SH-SY5Y (cell line): ENCODE measurements at regions not wholly inside any gene's neighbourhood (a gene's known extent, or its start where the extent isn't known, plus 50 kb on each side); places are given as distances from the start of the nearest gene placed in this dataset.

ENCODE experiments used
- GATA2 ChIP-seq: IDR thresholded peaks from 2 replicates; pipeline ENCODE4 v1.6.1; 2011; ENCODE audit warnings: mild to moderate bottlenecking, low read depth, low read length
- GATA3 ChIP-seq: IDR thresholded peaks from 2 replicates; pipeline ENCODE4 v1.6.1; 2011; ENCODE audit warnings: low read depth, mild to moderate bottlenecking, low read length, moderate library complexity

DNA sequence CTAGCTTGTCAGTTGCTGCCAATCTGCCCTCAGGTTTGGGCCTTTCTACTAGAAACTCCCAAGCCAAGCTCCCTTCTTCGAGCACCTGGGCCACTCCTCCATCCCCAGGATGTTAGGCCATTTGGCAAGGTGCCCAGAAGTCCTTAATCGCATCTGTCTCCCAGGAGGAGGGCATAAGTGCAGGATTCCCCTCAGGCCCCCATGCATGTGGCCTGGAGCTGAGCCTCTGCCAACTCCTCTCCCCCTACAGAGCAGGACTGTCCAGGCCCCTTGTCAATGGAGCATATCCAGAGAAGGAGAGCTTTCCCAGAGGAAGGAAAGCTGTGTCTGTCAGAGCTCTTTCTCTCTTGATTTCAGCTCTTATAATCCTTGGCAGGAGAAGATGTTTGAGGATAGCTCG, 182.6 kb upstream of the ROPN1 start:
- TF ChIP-seq GATA2 (peak; percentile 52), GATA3 (no peak)

DNA sequence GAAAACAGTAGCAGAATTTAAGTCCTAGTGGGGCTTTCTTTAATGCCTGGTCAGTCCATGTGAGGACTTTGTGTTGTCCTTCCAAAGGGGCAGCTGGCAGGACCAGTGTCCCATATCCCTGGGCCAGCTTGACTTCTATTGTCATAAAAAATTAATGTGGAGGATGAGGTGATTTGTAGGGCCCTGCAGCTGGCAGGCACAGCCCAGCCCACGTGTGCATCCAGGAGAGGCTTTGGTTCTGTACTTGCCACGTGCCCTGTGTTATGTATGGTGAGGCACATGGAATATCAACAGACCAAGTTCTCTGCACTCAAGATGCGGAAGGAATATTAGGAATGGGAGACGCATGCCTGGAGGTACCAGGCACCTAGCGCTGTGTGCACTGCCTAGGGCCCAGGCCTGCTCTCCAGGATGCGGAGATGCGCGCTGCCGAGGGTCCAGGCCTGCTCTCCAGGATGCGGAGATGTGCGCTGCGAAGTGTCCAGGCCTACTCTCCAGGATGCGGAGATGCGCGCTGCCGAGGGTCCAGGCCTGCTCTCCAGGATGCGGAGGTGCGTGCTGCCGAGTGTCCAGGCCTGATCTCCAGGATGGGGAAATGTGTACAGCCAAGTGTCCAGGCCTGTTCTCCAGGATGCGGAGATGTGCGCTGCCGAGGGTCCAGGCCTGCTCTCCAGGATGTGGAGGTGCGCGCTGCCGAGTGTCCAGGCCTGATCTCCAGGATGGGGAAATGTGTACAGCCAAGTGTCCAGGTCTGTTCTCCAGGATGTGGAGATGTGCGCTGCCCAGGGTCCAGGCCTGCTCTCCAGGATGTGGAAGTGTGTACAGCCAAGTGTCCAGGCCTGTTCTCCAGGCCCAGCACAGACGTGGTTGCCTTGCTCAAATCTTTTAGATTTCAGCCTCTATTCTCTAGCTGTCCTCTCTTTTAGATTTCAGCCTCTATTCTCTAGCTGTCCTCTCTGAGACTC, 183.3 kb upstream of the ROPN1 start:
- TF ChIP-seq GATA3, result no peak

DNA sequence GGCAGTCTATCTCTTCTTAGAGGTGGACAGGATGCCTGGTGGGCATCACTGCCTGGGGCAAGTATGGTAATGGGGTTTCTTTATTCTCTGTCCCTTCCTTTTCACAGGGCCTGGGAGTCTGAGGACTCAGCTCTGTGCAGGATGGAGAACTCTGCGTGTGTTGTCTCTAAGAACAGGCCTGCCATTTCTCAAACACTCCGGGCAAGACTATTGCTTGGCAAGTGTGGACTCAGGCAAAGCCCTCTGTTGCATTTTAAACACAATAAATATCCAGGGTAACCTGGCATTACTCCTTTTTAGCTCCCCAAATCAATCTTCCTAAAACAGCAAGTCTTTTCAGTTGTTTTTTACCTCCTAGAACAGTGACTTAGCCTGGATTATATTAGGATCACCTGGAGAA, 185.1 kb upstream of the ROPN1 start:
- no peak for TF ChIP-seq GATA2
- TF ChIP-seq GATA3, result no peak

DNA sequence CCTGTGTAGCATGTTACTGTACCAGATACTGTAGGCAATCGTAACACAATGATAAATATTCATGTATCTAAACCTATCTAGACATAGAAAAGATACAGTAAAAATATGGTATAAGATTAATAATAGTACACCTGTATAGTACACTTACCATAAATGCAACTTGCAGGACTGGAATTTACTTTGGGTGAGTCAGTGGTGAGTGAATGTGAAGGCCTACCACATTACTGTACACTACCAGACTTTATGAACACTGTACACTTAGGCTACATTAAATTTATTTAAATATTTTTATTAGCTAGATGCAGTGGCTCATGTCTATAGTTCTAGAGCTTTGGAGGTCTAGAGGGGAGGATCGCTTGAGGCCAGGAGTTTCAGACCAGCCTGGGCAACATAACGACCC, 186.6 kb upstream of the ROPN1 start:
- TF ChIP-seq GATA2 (no peak), GATA3 (no peak)

DNA sequence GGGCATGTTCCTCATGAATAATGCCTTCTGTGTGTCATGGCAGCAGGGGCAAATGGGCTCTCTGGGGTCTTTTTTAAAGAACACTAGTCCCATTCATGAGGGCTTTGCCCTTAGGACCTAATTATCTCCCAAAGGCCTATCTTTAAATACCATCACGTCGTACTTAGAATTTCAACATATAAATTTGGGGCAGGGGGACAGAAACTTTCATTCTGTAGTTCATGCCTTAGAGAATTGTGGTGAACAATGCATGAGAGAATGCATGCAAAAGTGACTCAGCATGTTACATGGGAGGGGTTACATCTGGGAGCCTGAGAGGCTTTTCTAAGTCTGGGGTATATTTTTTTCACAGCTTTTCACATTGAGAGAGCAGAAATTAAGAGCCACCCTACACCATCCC, 208.5 kb upstream of the ROPN1 start:
- no peak for TF ChIP-seq GATA3

DNA sequence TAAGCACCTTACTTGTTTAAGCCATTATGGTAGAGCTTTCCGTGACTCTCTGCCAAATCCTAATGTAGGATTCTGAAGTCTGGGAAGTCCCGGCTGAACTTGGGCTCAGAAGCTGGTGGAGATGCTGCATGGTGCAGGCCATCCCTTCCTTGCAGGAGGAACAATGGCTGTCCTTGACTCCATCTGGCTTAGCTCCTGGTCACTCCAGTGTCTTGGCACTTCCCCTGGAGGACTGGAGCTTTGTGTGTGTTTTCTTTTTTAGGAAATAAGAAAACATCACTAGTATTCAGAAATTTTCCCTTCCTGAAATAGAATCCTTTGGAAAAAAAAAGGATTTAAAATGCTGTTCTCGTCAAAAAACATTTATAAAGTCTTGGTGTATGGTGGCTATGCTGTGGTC, 209.3 kb upstream of the ROPN1 start:
- no peak for TF ChIP-seq GATA2
- TF ChIP-seq GATA3, result no peak

DNA sequence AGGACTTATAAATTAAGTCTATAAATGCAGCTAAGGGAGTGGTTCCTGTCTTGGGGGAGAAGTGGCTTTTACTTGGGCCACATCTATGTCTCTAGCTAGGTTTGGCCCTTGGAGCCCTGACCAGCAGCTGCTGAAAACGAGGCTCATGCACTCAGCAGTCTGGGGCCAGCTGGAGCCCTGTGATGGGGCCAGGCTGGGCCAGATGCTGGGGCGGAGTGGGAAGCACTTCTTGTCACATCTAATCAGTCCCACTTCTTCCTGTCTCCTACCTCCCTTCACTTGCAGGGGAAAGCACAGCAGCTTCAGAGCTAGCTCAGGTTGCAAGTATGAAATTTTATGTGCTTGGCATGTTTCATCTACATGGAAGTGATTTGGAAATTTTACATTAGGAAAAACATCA, 209.9 kb upstream of the ROPN1 start:
- TF ChIP-seq GATA2, result no peak
- no peak for TF ChIP-seq GATA3

DNA sequence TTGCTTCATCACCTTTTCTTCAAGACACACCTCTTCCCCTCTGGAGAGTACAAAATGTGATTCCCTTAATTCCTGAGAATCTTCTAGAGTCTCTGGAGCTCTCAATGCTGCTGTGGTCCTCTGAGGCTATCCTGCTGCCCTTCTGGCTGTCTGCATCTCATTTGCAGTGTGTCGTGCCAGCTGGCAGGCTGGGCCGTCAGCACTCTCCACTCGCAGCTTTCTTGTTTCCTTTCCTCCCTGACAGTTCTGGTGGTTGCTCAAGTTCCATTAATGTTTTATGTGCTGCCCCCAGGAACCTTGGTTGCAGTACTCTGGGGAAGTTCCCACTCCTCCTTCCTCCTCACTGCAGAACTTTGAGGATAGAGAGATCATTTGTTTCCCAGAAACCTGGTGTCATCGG, 210.8 kb upstream of the ROPN1 start:
- TF ChIP-seq GATA3, result no peak

DNA sequence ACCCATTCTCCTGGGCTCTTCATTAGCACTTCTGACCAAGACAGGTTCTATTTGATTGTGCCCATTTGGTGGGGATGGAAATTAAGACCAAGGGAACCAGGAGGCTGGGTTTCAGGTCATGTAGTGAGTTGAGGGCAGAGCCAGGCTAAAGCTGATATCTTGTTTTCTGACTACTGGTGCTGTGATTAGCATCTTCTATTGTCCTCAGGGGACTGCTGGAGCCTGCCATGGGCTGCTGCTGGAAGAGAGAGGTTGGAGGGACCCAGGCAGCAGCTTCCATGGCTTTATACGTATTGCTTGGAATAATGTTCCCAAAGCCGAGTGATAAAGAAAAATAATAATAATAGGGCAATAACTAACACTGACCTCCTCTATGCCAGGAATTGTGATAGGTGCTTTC, 211.4 kb upstream of the ROPN1 start:
- TF ChIP-seq GATA2 (peak; percentile 79), GATA3 (0 out of 2 replicates have a peak, but pooled peaks have one; percentile 33)

DNA sequence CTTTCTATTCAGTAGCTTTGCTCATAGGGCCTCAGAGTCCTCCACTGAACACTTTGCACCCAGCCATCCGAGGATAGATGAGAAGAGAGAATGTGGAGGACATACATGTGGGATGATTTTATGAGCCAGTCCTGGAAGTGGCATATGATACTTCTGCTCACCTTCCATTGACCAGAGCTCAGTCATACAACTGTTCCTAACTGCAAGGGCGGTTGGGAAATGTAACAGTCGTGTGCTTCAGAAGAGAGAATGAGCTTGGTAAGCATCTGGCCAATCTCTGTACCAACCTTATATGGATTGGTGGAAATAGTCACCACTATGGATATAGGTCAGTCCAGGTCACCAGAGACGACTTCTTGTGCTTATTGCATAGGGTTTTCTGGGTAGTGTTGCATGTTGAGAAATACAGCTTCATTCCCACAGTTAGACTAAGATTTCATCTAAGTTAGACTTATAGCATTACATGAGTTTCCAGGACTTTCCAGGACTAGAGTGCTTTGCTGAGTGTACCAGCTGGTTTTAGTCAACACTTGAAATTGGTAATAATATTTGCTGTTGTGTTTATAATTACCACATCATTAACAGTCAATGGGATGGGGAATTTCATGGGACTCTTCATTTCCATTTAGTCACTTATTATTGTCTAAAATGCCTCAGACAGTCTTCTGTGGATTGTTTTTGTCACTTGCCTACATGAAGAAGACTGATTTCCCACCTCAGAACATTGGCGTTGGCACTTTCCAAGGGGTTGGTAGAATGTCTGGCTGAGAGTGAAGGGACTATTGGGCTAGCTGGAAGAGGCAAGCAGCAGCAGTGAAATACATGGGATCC, 214.5 kb upstream of the ROPN1 start:
- no peak for TF ChIP-seq GATA2
- TF ChIP-seq GATA3, result no peak

DNA sequence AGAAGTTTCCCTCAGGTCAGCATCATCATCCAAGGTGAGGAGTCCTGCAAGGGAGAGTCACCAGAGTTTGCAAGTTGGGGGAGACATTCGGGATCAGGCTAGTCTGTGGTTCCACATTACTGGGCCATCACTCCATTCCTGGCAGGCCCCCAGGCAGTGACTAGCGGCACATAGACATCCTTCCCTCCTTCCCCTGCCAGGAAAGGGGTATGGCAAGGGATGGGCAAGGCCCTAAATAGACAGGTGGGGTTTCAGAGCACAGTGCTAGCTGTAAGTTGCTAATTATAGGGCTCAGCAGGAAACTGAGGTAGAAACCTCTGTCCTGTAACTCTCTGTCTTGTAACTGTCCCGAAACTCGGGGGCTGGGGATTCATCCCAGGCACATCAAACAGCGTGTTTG, 215.2 kb upstream of the ROPN1 start:
- TF ChIP-seq GATA3, result no peak
- TF ChIP-seq GATA2, result no peak

DNA sequence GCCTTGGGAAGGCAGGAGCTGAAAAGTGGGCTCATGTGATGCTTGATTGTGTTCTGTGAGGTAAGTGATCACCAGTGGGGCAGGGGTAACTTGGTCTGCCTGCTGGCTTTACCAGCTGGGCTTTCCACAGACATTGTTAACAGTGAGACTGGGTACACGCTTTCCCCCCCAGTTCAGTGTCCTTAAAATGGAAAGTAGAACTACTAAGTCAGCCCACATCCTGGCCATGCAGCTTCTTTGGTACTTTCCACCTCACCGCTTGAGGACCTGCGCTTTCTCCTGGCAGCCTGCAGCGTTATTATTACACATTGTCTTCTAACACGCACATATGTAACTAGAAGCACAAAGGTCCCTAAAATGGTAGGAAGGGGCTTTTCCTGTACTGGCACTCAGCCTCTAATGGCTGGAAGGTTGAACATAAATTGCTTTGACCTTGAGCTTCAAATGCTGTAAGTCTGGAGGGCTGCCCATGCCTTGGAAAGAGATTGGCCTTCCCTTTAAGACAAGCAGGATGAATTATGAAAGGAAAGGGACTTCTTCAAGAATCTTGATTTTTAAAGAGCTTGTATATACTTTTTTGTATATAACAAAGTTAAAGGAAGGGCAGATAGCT, 216.1 kb upstream of the ROPN1 start:
- TF ChIP-seq GATA2 (no peak), GATA3 (no peak)

DNA sequence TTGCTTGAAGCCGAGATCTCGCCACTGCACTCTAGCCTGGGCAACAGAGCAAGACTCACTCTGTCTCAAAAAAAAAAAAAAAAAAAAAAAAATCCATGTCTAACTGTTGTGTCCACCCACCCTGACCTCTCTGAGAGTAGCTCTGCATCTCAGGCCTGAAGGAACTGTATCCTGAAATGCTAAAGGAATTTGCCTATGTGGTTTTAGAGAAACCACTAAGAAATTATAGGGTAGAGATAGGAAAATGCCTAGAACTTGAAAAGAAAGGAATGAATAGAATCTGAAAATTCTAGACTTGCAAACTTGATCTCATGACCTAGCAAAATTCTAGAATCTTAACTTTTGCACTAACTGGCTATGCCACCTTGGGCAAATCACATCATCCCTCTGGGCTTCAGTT, 217.5 kb upstream of the ROPN1 start:
- TF ChIP-seq GATA2 (no peak), GATA3 (no peak)

DNA sequence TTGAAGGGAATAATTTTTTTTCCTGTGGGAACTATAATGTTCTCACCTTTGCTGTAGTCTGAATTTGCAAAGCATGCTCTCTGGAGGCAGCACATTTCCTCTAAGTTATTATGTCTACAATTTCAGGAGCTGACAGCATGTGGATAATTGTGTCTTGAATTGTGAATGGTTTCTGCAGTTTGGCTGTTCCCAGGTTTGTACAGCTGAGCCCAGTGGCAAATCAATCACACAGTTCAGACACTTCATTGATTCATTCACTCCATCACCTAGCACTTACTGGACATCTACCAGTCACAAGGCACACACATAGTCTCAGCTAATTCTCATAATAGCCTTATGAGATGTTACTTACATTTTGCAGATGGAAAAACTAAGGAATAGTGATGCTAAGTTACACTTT, 219.0 kb upstream of the ROPN1 start:
- no peak for TF ChIP-seq GATA2
- TF ChIP-seq GATA3, result no peak
